ENCODE measurements at regions not wholly inside any gene's neighbourhood (a gene's known extent, or its start where the extent isn't known, plus 50 kb on each side); places are given as distances from the start of the nearest gene placed in this dataset.
"Not testable (repeated sequence)": the region's sequence is repeated elsewhere in the genome, so short reads cannot be mapped to it uniquely, and the experiment has no call there.

GRCh38 chr3:106125321-106125720 is 256.5 kb upstream of the CBLB start:
- no peak for DNase-seq

- DNase-seq: no peak
Measured at GRCh38 chr3:106126067-106126845, 257.4 kb upstream of the CBLB start.

- no peak for DNase-seq
Measured at GRCh38 chr3:106126846-106127235, 258.0 kb upstream of the CBLB start.

GRCh38 chr3:106129939-106130338 is 261.1 kb upstream of the CBLB start:
- DNase-seq: no peak

GRCh38 chr3:106130384-106131198 is 261.8 kb upstream of the CBLB start:
- DNase-seq: no peak

- no peak for DNase-seq
Measured at GRCh38 chr3:106135451-106136160, 266.8 kb upstream of the CBLB start.

GRCh38 chr3:106139826-106140225 is 271.0 kb upstream of the CBLB start:
- DNase-seq: no peak

GRCh38 chr3:106140431-106140830 is 271.6 kb upstream of the CBLB start:
- DNase-seq: no peak

- DNase-seq: no peak
Measured at GRCh38 chr3:106144030-106144429, 275.2 kb upstream of the CBLB start.

- not testable (repeated sequence) for DNase-seq
Measured at GRCh38 chr3:106148440-106149082, 279.7 kb upstream of the CBLB start.

GRCh38 chr3:106157411-106157810 is 288.6 kb upstream of the CBLB start:
- no peak for DNase-seq

- DNase-seq: no peak
Measured at GRCh38 chr3:106160396-106160795, 291.6 kb upstream of the CBLB start.

GRCh38 chr3:106161246-106161645 is 292.4 kb upstream of the CBLB start:
- no peak for DNase-seq

- DNase-seq: no peak
Measured at GRCh38 chr3:106167728-106168127, 298.9 kb upstream of the CBLB start.

- DNase-seq: no peak
Measured at GRCh38 chr3:106168962-106169750, 300.3 kb upstream of the CBLB start.

GRCh38 chr3:106170636-106171035 is 301.8 kb upstream of the CBLB start:
- no peak for DNase-seq

- no peak for DNase-seq
Measured at GRCh38 chr3:106172101-106172500, 303.3 kb upstream of the CBLB start.

GRCh38 chr3:106172780-106173179 is 304.0 kb upstream of the CBLB start:
- DNase-seq: no peak

- DNase-seq: no peak
Measured at GRCh38 chr3:106175276-106175675, 306.5 kb upstream of the CBLB start.

GRCh38 chr3:106176734-106177133 is 307.9 kb upstream of the CBLB start:
- peak; percentile 17 for DNase-seq

- DNase-seq: no peak
Measured at GRCh38 chr3:106182950-106183511, 314.2 kb upstream of the CBLB start.
